ENCODE measurements at regions not wholly inside any gene's neighbourhood (a gene's known extent, or its start where the extent isn't known, plus 50 kb on each side); places are given as distances from the start of the nearest gene placed in this dataset.

- no peaks in the 10 kb centered on the region for H3K36me3 ChIP-seq
- H3K4me3 ChIP-seq = no peak overlapping the region
- DNase-seq (ENCODE audit: low spot score) (no peak), ATAC-seq (ENCODE audit: insufficient number of reproducible peaks, low FRiP score, low read depth) (no peak)
- no peak overlapping the region for H3K27ac ChIP-seq
- no peaks in the 10 kb centered on the region for H3K27me3 ChIP-seq (replicated peaks; ENCODE audit: insufficient read depth)
- H3K9me3 ChIP-seq = peaks cover 3% of the 10 kb centered on the region
- TF ChIP-seq, protein P1, sequence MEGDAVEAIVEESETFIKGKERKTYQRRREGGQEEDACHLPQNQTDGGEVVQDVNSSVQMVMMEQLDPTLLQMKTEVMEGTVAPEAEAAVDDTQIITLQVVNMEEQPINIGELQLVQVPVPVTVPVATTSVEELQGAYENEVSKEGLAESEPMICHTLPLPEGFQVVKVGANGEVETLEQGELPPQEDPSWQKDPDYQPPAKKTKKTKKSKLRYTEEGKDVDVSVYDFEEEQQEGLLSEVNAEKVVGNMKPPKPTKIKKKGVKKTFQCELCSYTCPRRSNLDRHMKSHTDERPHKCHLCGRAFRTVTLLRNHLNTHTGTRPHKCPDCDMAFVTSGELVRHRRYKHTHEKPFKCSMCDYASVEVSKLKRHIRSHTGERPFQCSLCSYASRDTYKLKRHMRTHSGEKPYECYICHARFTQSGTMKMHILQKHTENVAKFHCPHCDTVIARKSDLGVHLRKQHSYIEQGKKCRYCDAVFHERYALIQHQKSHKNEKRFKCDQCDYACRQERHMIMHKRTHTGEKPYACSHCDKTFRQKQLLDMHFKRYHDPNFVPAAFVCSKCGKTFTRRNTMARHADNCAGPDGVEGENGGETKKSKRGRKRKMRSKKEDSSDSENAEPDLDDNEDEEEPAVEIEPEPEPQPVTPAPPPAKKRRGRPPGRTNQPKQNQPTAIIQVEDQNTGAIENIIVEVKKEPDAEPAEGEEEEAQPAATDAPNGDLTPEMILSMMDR (IDR thresholded peaks at IDR 0.05) = no peak
- no peaks in the 10 kb centered on the region for H3K4me1 ChIP-seq (ENCODE audit: control insufficient read depth in 1 of 2, low read depth in 2 of 2)
Observed at GRCh38 chr3:104132566-104133403, 1233.9 kb upstream of the ALCAM start.

- peaks cover 3% of the 10 kb centered on the region for H3K9me3 ChIP-seq
- no peak overlapping the region for H3K27ac ChIP-seq
- H3K27me3 ChIP-seq (replicated peaks; ENCODE audit: insufficient read depth) = no peaks in the 10 kb centered on the region
- H3K4me1 ChIP-seq (ENCODE audit: control insufficient read depth in 1 of 2, low read depth in 2 of 2) = no peaks in the 10 kb centered on the region
- TF ChIP-seq, protein P1 (IDR thresholded peaks at IDR 0.05) = no peak
- DNase-seq (ENCODE audit: low spot score) (no peak), ATAC-seq (ENCODE audit: insufficient number of reproducible peaks, low FRiP score, low read depth) (no peak)
- no peak overlapping the region for H3K4me3 ChIP-seq
- no peaks in the 10 kb centered on the region for H3K36me3 ChIP-seq
Observed at GRCh38 chr3:104133630-104134029, 1233.1 kb upstream of the ALCAM start.

GRCh38 chr3:104137116-104137515 is 1229.6 kb upstream of the ALCAM start:
- H3K9me3 ChIP-seq = no peaks in the 10 kb centered on the region
- ATAC-seq (ENCODE audit: insufficient number of reproducible peaks, low FRiP score, low read depth) (no peak), DNase-seq (ENCODE audit: low spot score) (no peak)
- no peaks in the 10 kb centered on the region for H3K4me1 ChIP-seq (ENCODE audit: control insufficient read depth in 1 of 2, low read depth in 2 of 2)
- TF ChIP-seq, protein P1 (IDR thresholded peaks at IDR 0.05) = no peak
- H3K36me3 ChIP-seq = no peaks in the 10 kb centered on the region
- no peak overlapping the region for H3K4me3 ChIP-seq
- no peaks in the 10 kb centered on the region for H3K27me3 ChIP-seq (replicated peaks; ENCODE audit: insufficient read depth)
- H3K27ac ChIP-seq = no peak overlapping the region

- DNase-seq (ENCODE audit: low spot score) = no peak
- Histone ChIP-seq H3K27ac (no peak overlapping the region), H3K36me3 (no peaks in the 10 kb centered on the region), H3K27me3 (replicated peaks; ENCODE audit: insufficient read depth) (no peaks in the 10 kb centered on the region), H3K4me1 (ENCODE audit: control insufficient read depth in 1 of 2, low read depth in 2 of 2) (no peaks in the 10 kb centered on the region), H3K4me3 (no peak overlapping the region), H3K9me3 (no peaks in the 10 kb centered on the region)
- ATAC-seq (ENCODE audit: insufficient number of reproducible peaks, low FRiP score, low read depth) = no peak
- TF ChIP-seq, protein P1 (IDR thresholded peaks at IDR 0.05) = no peak
Observed at GRCh38 chr3:104145164-104145563, 1221.5 kb upstream of the ALCAM start.

GRCh38 chr3:104149154-104149553 is 1217.6 kb upstream of the ALCAM start:
- Histone ChIP-seq H3K36me3 (no peaks in the 10 kb centered on the region), H3K9me3 (no peaks in the 10 kb centered on the region), H3K27me3 (replicated peaks; ENCODE audit: insufficient read depth) (no peaks in the 10 kb centered on the region), H3K4me3 (no peak overlapping the region), H3K4me1 (ENCODE audit: control insufficient read depth in 1 of 2, low read depth in 2 of 2) (no peaks in the 10 kb centered on the region), H3K27ac (no peak overlapping the region)
- DNase-seq (ENCODE audit: low spot score) (no peak), ATAC-seq (ENCODE audit: insufficient number of reproducible peaks, low FRiP score, low read depth) (no peak)
- TF ChIP-seq, protein P1 (IDR thresholded peaks at IDR 0.05) = no peak

All from thoracic aorta (tissue), 2 donors.